C1 segment of cervical spinal cord (tissue), 14 donors: ENCODE measurements at regions not wholly inside any gene's neighbourhood (a gene's known extent, or its start where the extent isn't known, plus 50 kb on each side); places are given as distances from the start of the nearest gene placed in this dataset.

Experiments
- DNase-seq, 14 donors: peaks; one replicate each; lab custom pipeline; 2025; lab: John Stamatoyannopoulos, UW

GRCh38 chr3:31220431-31220830, 312.3 kb upstream of the STT3B start:
- no peak for DNase-seq

- DNase-seq, result no peak
These were observed 309.4 kb upstream of the STT3B start for GRCh38 chr3:31223278-31223677.

GRCh38 chr3:31224936-31225335, 307.8 kb upstream of the STT3B start:
- no peak for DNase-seq

- no peak for DNase-seq
These were observed 306.8 kb upstream of the STT3B start for GRCh38 chr3:31225923-31226322.

GRCh38 chr3:31226346-31226745, 306.4 kb upstream of the STT3B start:
- DNase-seq, result no peak

- no peak for DNase-seq
These were observed 305.6 kb upstream of the STT3B start for GRCh38 chr3:31227131-31227562.

- no peak for DNase-seq
These were observed 302.1 kb upstream of the STT3B start for GRCh38 chr3:31230425-31231223.

GRCh38 chr3:31232055-31233025, 300.4 kb upstream of the STT3B start:
- no peak for DNase-seq

- no peak for DNase-seq
These were observed 298.6 kb upstream of the STT3B start for GRCh38 chr3:31234145-31234544.

- no peak for DNase-seq
These were observed 297.5 kb upstream of the STT3B start for GRCh38 chr3:31235062-31235700.

- no peak for DNase-seq
These were observed 294.8 kb upstream of the STT3B start for GRCh38 chr3:31237887-31238286.

GRCh38 chr3:31240013-31240412, 292.7 kb upstream of the STT3B start:
- DNase-seq, result no peak

- no peak for DNase-seq
These were observed 292.3 kb upstream of the STT3B start for GRCh38 chr3:31240466-31240865.

GRCh38 chr3:31240874-31241273, 291.9 kb upstream of the STT3B start:
- DNase-seq, result no peak

- DNase-seq, result no peak
These were observed 291.2 kb upstream of the STT3B start for GRCh38 chr3:31241533-31241932.

GRCh38 chr3:31242026-31242960, 290.4 kb upstream of the STT3B start:
- no peak for DNase-seq

GRCh38 chr3:31244929-31245817, 287.6 kb upstream of the STT3B start:
- no peak for DNase-seq

- DNase-seq, result no peak
These were observed 286.2 kb upstream of the STT3B start for GRCh38 chr3:31246293-31247062.

- DNase-seq, result no peak
These were observed 285.7 kb upstream of the STT3B start for GRCh38 chr3:31247063-31247447.
